ENCODE measurements at regions not wholly inside any gene's neighbourhood (a gene's known extent, or its start where the extent isn't known, plus 50 kb on each side); places are given as distances from the start of the nearest gene placed in this dataset.
A peak's percentile ranks its signal among the peaks of the same experiment; 100 is the strongest.
"Not testable (repeated sequence)": the region's sequence is repeated elsewhere in the genome, so short reads cannot be mapped to it uniquely, and the experiment has no call there.

GRCh38 chr21:35506771-35507170, 457.7 kb upstream of the RUNX1 start:
- Mint-ChIP-seq H3K9me3 (no peaks in the 10 kb centered on the region), H3K4me1 (ENCODE audit: low read depth) (peaks cover 62% of the 10 kb centered on the region), H3K4me3 (no peak overlapping the region), H3K27ac (no peak overlapping the region), H3K27me3 (ENCODE audit: low read depth) (no peaks in the 10 kb centered on the region), H3K36me3 (ENCODE audit: low read depth) (no peaks in the 10 kb centered on the region)
- no peak for DNase-seq
- CTCF ChIA-PET, result no interaction called here
- intact Hi-C loops (cut with micrococcal nuclease), result loop anchor here (10.0 kb wide), 1 partner anchor 802 kb away; no protein-coding TSS in a partner anchor

- no peak for DNase-seq
- Mint-ChIP-seq H3K36me3 (ENCODE audit: low read depth) (no peaks in the 10 kb centered on the region), H3K27ac (no peak overlapping the region), H3K9me3 (no peaks in the 10 kb centered on the region), H3K27me3 (ENCODE audit: low read depth) (no peaks in the 10 kb centered on the region), H3K4me1 (ENCODE audit: low read depth) (peaks cover 58% of the 10 kb centered on the region), H3K4me3 (no peak overlapping the region)
- CTCF ChIA-PET, result no interaction called here
- intact Hi-C loops (cut with micrococcal nuclease), result loop anchor here (10.0 kb wide), 1 partner anchor 802 kb away; no protein-coding TSS in a partner anchor
Measured at GRCh38 chr21:35506352-35506751, 457.2 kb upstream of the RUNX1 start.

DNA sequence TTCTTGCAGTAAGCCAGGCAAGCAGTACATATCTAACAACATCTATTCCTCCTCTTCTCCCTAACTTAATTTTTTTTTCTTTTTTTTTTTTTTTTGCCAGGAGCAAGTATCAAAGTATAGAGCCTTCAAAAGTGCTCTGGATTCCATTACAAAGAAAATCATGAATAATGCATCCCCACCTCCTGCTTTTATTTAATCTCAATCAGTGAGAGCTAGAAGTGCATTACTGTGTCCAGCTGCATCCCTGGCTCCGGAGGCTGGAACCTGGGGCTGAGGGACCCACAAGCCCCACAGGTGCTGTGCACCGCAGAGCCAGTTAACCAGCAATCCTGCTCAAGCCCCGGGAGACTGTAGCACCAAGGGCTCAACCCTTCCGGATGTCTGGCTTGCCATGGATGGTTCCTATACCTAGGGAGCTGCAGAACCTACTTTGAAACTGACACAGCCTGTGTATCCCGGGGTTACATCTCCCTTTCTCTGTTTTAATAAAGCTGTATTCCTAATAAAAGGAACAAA, 455.9 kb upstream of the RUNX1 start:
- H3K27ac Mint-ChIP-seq, result no peak overlapping the region
- intact Hi-C loops (cut with micrococcal nuclease), result loop anchor here (10.0 kb wide), 1 partner anchor 800 kb away; no protein-coding TSS in a partner anchor
- CTCF ChIA-PET, result no interaction called here
- no peaks in the 10 kb centered on the region for H3K27me3 Mint-ChIP-seq (ENCODE audit: low read depth)
- peaks cover 46% of the 10 kb centered on the region for H3K4me1 Mint-ChIP-seq (ENCODE audit: low read depth)
- H3K4me3 Mint-ChIP-seq, result no peak overlapping the region
- H3K36me3 Mint-ChIP-seq (ENCODE audit: low read depth), result no peaks in the 10 kb centered on the region
- DNase-seq, result no peak
- no peaks in the 10 kb centered on the region for H3K9me3 Mint-ChIP-seq

DNA sequence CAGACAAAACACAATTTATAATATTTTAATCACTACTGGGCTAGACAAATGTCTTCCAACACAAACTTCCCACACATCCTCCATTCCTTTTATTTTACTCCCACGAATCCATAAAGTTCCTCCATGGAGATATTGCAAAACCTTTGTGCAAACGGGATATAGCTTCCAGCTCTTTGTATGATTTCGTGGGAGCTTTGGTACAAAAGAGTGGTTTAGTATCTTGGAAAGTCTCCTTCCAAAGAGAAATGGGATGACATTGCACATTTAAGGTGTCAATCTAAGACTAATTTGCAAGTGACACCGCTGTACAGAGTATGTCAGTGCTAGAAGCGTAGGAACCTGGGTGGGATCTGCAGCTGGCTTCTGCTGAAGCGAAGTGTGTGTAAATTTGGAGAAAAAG, 455.2 kb upstream of the RUNX1 start:
- peaks cover 42% of the 10 kb centered on the region for H3K4me1 Mint-ChIP-seq (ENCODE audit: low read depth)
- no peak for DNase-seq
- H3K27me3 Mint-ChIP-seq (ENCODE audit: low read depth), result no peaks in the 10 kb centered on the region
- no peak overlapping the region for H3K4me3 Mint-ChIP-seq
- no peaks in the 10 kb centered on the region for H3K36me3 Mint-ChIP-seq (ENCODE audit: low read depth)
- no peaks in the 10 kb centered on the region for H3K9me3 Mint-ChIP-seq
- CTCF ChIA-PET, result no interaction called here
- intact Hi-C loops (cut with micrococcal nuclease), result loop anchor here (10.0 kb wide), 1 partner anchor 799 kb away; no protein-coding TSS in a partner anchor
- H3K27ac Mint-ChIP-seq, result peak overlapping the region; percentile 77

GRCh38 chr21:35503671-35504070, 454.6 kb upstream of the RUNX1 start:
- peak; percentile 55 for DNase-seq
- H3K36me3 Mint-ChIP-seq (ENCODE audit: low read depth), result no peaks in the 10 kb centered on the region
- CTCF ChIA-PET, result interaction anchor here (0.7 kb wide), 2 partner anchors 22 to 32 kb away, joined by 3 read pairs; no protein-coding TSS in a partner anchor
- H3K27ac Mint-ChIP-seq, result peak overlapping the region; percentile 77
- H3K4me3 Mint-ChIP-seq, result peak overlapping the region; percentile 25
- H3K4me1 Mint-ChIP-seq (ENCODE audit: low read depth), result peaks cover 35% of the 10 kb centered on the region
- H3K27me3 Mint-ChIP-seq (ENCODE audit: low read depth), result no peaks in the 10 kb centered on the region
- H3K9me3 Mint-ChIP-seq, result no peaks in the 10 kb centered on the region
- intact Hi-C loops (cut with micrococcal nuclease), result loop anchor here (10.0 kb wide), 1 partner anchor 799 kb away; no protein-coding TSS in a partner anchor

DNA sequence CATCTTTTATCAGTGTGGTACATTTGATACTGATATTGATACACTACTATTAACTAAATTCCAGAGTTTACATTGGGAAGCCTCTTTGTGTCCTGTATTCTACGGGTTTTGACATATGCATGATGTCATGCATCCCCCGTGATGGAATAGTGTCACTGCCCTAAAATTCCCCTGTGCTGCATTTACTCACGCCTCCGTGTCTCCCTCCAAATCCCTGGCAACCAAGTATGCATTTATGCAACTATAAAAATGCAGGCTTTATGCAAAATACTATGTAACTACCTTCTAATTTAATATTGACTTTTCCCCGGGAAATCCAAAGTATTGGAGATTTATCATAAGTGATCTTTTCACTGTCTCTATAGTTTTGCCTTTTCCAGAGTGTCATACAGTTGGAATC, 453.7 kb upstream of the RUNX1 start:
- no peak overlapping the region for H3K4me3 Mint-ChIP-seq
- no peak for DNase-seq
- CTCF ChIA-PET, result no interaction called here
- H3K27me3 Mint-ChIP-seq (ENCODE audit: low read depth), result no peaks in the 10 kb centered on the region
- intact Hi-C loops (cut with micrococcal nuclease), result loop anchor here (10.0 kb wide), 1 partner anchor 798 kb away; no protein-coding TSS in a partner anchor
- peaks cover 30% of the 10 kb centered on the region for H3K4me1 Mint-ChIP-seq (ENCODE audit: low read depth)
- H3K9me3 Mint-ChIP-seq, result no peaks in the 10 kb centered on the region
- H3K27ac Mint-ChIP-seq, result no peak overlapping the region
- H3K36me3 Mint-ChIP-seq (ENCODE audit: low read depth), result no peaks in the 10 kb centered on the region

- DNase-seq; H3K4me3 Mint-ChIP-seq; intact Hi-C loops (cut with micrococcal nuclease); H3K27ac Mint-ChIP-seq; CTCF ChIA-PET; H3K4me1 Mint-ChIP-seq (ENCODE audit: low read depth); H3K27me3 Mint-ChIP-seq (ENCODE audit: low read depth); H3K36me3 Mint-ChIP-seq (ENCODE audit: low read depth); H3K9me3 Mint-ChIP-seq: not testable (repeated sequence)
Measured at GRCh38 chr21:35497522-35497921, 448.4 kb upstream of the RUNX1 start.

DNA sequence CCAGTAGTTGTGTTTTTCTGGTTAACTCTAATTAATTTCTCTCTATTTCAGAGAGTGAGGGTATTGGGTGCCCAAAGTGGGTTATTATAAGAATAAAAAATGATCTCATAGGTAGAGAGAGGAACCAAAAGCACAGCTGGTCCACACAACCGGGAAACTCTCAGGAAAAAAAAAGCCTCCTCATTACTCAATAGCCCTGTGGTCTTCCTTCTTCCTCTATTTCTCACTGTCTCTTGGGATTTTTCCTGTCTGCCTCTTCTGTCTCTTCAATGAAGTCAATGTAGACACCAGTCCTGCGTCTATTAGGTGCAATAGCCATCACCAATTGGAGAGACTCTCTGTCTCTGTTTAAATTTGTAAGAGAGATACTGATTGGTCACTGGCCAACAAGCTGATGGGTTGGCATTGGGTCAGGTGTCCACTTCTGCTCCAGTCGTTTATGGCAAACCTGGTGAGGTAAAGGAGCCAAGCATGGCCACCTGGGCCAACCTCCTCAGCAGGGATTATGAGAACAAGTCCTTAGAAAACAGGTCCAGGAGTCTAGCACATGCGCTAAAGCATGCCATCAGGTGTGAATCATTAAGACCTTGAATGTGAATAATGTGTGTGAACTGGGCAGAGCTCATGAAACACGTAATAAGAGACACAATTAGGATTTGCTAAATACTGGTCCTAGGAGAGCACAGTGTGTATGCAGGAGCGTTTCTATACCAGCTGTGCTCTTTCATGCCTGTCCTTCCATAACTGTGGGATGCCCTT, 443.0 kb upstream of the RUNX1 start:
- Mint-ChIP-seq H3K4me3 (no peak overlapping the region), H3K36me3 (ENCODE audit: low read depth) (no peaks in the 10 kb centered on the region), H3K9me3 (no peaks in the 10 kb centered on the region), H3K27me3 (ENCODE audit: low read depth) (no peaks in the 10 kb centered on the region), H3K27ac (no peak overlapping the region), H3K4me1 (ENCODE audit: low read depth) (no peaks in the 10 kb centered on the region)
- DNase-seq, result no peak
- intact Hi-C loops (cut with micrococcal nuclease), result no loop called here
- CTCF ChIA-PET, result interaction anchor here (0.8 kb wide), 1 partner anchor 9 kb away, joined by 3 read pairs; no protein-coding TSS in a partner anchor

- Mint-ChIP-seq H3K27ac (no peak overlapping the region), H3K4me3 (no peak overlapping the region), H3K9me3 (no peaks in the 10 kb centered on the region), H3K4me1 (ENCODE audit: low read depth) (no peaks in the 10 kb centered on the region), H3K27me3 (ENCODE audit: low read depth) (no peaks in the 10 kb centered on the region), H3K36me3 (ENCODE audit: low read depth) (no peaks in the 10 kb centered on the region)
- no peak for DNase-seq
- intact Hi-C loops (cut with micrococcal nuclease), result no loop called here
- CTCF ChIA-PET, result interaction anchor here (0.6 kb wide), 1 partner anchor 270 kb away, joined by 4 read pairs; no protein-coding TSS in a partner anchor
Measured at GRCh38 chr21:35491114-35491513, 442.0 kb upstream of the RUNX1 start.

GRCh38 chr21:35489389-35489980, 440.4 kb upstream of the RUNX1 start:
- no peaks in the 10 kb centered on the region for H3K36me3 Mint-ChIP-seq (ENCODE audit: low read depth)
- intact Hi-C loops (cut with micrococcal nuclease), result no loop called here
- H3K9me3 Mint-ChIP-seq, result no peaks in the 10 kb centered on the region
- no peak overlapping the region for H3K27ac Mint-ChIP-seq
- no peak overlapping the region for H3K4me3 Mint-ChIP-seq
- CTCF ChIA-PET, result no interaction called here
- no peaks in the 10 kb centered on the region for H3K27me3 Mint-ChIP-seq (ENCODE audit: low read depth)
- no peaks in the 10 kb centered on the region for H3K4me1 Mint-ChIP-seq (ENCODE audit: low read depth)
- no peak for DNase-seq

GRCh38 chr21:35488946-35489345, 439.8 kb upstream of the RUNX1 start:
- Mint-ChIP-seq H3K4me3 (no peak overlapping the region), H3K36me3 (ENCODE audit: low read depth) (no peaks in the 10 kb centered on the region), H3K4me1 (ENCODE audit: low read depth) (no peaks in the 10 kb centered on the region), H3K9me3 (no peaks in the 10 kb centered on the region), H3K27ac (no peak overlapping the region), H3K27me3 (ENCODE audit: low read depth) (no peaks in the 10 kb centered on the region)
- intact Hi-C loops (cut with micrococcal nuclease), result no loop called here
- DNase-seq, result no peak
- CTCF ChIA-PET, result no interaction called here

- Mint-ChIP-seq H3K9me3 (no peaks in the 10 kb centered on the region), H3K36me3 (ENCODE audit: low read depth) (no peaks in the 10 kb centered on the region), H3K4me3 (no peak overlapping the region), H3K4me1 (ENCODE audit: low read depth) (no peaks in the 10 kb centered on the region), H3K27ac (no peak overlapping the region), H3K27me3 (ENCODE audit: low read depth) (no peaks in the 10 kb centered on the region)
- no peak for DNase-seq
- CTCF ChIA-PET, result interaction anchor here (0.6 kb wide), 1 partner anchor 144 kb away, joined by 3 read pairs; no protein-coding TSS in a partner anchor
- intact Hi-C loops (cut with micrococcal nuclease), result no loop called here
Measured at GRCh38 chr21:35485364-35485763, 436.3 kb upstream of the RUNX1 start.
